Pulmonary artery endothelial cell (primary cell): ENCODE measurements at regions not wholly inside any gene's neighbourhood (a gene's known extent, or its start where the extent isn't known, plus 50 kb on each side); places are given as distances from the start of the nearest gene placed in this dataset.
"Not testable (repeated sequence)": the region's sequence is repeated elsewhere in the genome, so short reads cannot be mapped to it uniquely, and the experiment has no call there.

Experiments used
- DNase-seq: peaks from one replicate; pipeline ENCODE4 v3.0.0-alpha.2; 2011; ENCODE audit warnings: low read depth, low spot score

GRCh38 chr2:209300766-209301165, 123.1 kb upstream of the MAP2 start:
- DNase-seq, result not testable (repeated sequence)

- no peak for DNase-seq
Measured at GRCh38 chr2:209305026-209305425, 118.8 kb upstream of the MAP2 start.

GRCh38 chr2:209305746-209306196, 118.1 kb upstream of the MAP2 start:
- no peak for DNase-seq

- DNase-seq, result no peak
Measured at GRCh38 chr2:209307161-209308001, 116.5 kb upstream of the MAP2 start.

- DNase-seq, result no peak
Measured at GRCh38 chr2:209308415-209308814, 115.4 kb upstream of the MAP2 start.

- no peak for DNase-seq
Measured at GRCh38 chr2:209311948-209312347, 111.9 kb upstream of the MAP2 start.

- not testable (repeated sequence) for DNase-seq
Measured at GRCh38 chr2:209312450-209312849, 111.4 kb upstream of the MAP2 start.

- DNase-seq, result no peak
Measured at GRCh38 chr2:209314653-209315052, 109.2 kb upstream of the MAP2 start.

- DNase-seq, result no peak
Measured at GRCh38 chr2:209316141-209316540, 107.7 kb upstream of the MAP2 start.

- no peak for DNase-seq
Measured at GRCh38 chr2:209321076-209321475, 102.8 kb upstream of the MAP2 start.

- DNase-seq, result no peak
Measured at GRCh38 chr2:209321581-209321980, 102.3 kb upstream of the MAP2 start.

- DNase-seq, result no peak
Measured at GRCh38 chr2:209322041-209322440, 101.8 kb upstream of the MAP2 start.

GRCh38 chr2:209322905-209323512, 100.8 kb upstream of the MAP2 start:
- DNase-seq, result no peak

GRCh38 chr2:209323738-209324137, 100.1 kb upstream of the MAP2 start:
- no peak for DNase-seq

GRCh38 chr2:209324281-209324680, 99.6 kb upstream of the MAP2 start:
- DNase-seq, result no peak

GRCh38 chr2:209331291-209331844, 92.5 kb upstream of the MAP2 start:
- DNase-seq, result no peak

GRCh38 chr2:209334188-209335017, 89.4 kb upstream of the MAP2 start:
- DNase-seq, result peak; percentile 15

GRCh38 chr2:209340522-209340921, 83.3 kb upstream of the MAP2 start:
- no peak for DNase-seq

GRCh38 chr2:209344349-209344748, 79.5 kb upstream of the MAP2 start:
- no peak for DNase-seq

- DNase-seq, result no peak
Measured at GRCh38 chr2:209348433-209348832, 75.4 kb upstream of the MAP2 start.

GRCh38 chr2:209351636-209352035, 72.2 kb upstream of the MAP2 start:
- DNase-seq, result no peak

- no peak for DNase-seq
Measured at GRCh38 chr2:209358992-209359391, 64.9 kb upstream of the MAP2 start.
